HG02884 (cell line): ENCODE measurements at regions not wholly inside any gene's neighbourhood (a gene's known extent, or its start where the extent isn't known, plus 50 kb on each side); places are given as distances from the start of the nearest gene placed in this dataset.
A peak's percentile ranks its signal among the peaks of the same experiment; 100 is the strongest.
"Not testable (repeated sequence)": the region's sequence is repeated elsewhere in the genome, so short reads cannot be mapped to it uniquely, and the experiment has no call there.

ENCODE experiments used
- ATAC-seq: cut with Tn5 transposase; IDR thresholded peaks from one replicate; pipeline ENCODE4 v1.9.1; 2021; ENCODE audit warnings: mild to moderate bottlenecking, moderate library complexity; ENCODE audit not compliant: unreplicated experiment

DNA sequence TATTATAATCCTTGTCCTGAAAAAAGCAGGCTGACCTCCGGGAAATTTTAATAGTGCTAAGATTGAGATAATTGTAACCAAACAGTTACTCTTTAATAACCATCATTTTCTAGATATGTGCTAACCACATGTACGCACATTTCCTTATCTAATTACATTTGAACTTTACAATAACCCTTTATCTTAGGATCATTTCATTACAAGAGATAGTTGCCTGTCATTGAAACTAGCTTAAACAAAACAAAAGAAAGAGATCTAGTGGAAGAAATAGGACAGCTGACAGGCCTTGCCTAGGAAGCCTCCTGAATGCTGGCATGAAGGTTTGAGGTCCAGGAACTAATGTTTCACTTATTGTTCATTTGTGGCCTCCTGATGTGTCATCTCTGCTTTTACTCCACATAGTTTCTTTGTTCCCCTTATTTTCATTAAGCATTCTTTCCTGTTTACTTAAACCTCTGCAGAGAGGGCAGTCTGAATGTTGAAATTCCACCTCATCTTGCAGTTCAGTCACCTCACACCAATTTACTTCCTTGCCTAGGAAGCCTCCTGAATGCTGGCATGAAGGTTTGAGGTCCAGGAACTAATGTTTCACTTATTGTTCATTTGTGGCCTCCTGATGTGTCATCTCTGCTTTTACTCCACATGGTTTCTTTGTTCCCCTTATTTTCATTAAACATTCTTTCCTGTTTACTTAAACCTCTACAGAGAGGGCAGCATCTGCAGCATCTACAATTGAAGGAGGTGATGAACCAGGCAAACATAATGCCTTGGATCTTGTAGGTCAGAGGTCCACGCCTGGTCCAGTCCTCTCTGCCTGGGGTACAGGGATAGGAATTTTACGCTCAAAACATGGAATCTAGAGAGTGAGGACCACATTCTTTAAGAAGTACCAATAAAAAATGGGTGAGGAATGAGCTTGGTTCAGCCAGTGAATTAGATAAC lies 247.5 kb downstream of the SPATA31A6 start:
- ATAC-seq = not testable (repeated sequence)

DNA sequence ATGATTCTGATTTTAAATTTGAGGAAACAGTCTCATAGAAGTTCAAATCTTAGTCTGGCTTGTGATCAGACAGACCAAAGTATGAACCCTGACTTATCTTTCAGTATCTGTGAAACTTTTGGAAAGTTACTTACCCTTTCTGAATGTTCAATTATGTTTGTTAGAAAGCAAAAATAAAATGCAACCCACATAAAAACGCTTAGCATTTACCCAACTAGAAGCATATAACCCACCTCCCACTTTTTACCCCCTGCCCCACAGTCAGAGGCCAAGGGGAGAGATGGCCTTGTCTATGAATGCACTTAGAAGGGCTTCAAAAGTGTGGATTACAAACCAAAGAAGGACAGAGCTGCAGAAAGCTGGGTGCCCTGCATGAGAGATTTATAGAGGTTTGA lies 248.2 kb downstream of the SPATA31A6 start:
- ATAC-seq = not testable (repeated sequence)

DNA sequence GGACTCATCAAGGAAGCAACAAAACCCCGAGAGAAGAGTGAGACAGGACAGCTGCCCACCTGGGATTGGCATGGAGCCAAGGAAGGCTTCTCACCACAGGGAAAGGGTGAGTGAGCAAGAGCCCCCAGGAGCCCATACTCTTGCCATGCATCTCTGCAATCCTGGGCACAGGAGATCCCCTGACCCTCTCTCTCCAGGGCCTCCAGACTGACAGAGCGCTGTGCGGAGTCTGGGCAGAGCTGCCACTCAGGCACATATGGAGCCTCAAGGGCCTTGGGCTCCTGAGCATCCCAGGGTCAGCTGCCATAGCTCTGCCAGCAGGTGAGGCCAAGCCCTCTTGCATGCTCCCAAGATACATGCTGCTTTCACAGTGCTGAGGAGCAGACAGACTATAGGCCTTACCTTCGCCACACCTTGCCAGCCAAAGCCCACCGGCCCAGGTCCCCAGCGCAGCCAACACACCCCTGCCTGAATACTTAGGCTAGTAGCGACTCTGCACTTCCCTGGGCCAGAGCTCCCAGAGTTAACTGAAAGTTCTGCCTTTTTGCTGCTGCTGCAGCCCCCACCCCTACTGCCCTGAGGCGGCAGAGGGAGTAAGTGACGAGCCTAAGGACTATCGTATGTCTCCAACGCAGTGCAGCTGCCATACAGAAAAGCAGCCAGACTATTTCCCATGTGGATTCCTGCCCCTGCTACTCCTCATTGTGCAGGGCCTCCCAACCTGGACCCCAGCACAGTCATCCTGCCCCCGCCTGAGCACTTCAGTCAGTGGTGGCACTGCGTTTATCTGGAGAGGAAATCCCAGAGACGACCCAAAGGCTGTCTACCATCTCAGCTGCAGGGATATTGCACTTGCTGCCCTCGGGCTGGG lies 251.6 kb downstream of the SPATA31A6 start:
- not testable (repeated sequence) for ATAC-seq

DNA sequence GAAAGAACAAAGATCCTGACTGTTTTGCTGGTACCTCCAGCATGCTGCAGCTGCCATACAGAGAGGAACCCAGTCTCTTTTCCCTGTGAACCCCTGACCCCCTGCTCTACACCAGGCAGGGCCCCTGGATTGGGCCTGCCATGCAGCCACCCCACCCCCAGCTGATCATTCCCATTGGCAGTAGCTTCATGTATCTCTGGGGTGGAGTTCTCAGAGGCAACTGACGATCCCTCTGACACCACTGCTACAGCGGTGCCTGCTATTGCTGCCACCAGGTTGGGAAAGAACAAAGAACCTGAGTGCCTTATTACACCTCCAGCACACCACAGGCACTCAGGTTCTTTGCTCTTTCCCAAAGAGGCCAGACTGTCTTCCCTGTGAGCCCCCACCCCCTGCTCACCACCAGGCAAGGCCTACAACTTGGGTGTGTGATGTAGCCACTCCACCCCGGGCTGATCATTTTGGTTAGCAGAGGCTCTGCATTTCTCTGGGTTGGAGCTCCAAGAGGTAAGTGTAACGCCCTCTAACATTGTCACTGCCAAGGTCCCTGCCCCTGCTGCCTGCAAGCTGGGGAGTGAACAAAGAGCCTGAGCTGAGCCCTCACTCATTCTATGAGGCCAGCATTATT lies 252.4 kb downstream of the SPATA31A6 start:
- ATAC-seq = not testable (repeated sequence)

DNA sequence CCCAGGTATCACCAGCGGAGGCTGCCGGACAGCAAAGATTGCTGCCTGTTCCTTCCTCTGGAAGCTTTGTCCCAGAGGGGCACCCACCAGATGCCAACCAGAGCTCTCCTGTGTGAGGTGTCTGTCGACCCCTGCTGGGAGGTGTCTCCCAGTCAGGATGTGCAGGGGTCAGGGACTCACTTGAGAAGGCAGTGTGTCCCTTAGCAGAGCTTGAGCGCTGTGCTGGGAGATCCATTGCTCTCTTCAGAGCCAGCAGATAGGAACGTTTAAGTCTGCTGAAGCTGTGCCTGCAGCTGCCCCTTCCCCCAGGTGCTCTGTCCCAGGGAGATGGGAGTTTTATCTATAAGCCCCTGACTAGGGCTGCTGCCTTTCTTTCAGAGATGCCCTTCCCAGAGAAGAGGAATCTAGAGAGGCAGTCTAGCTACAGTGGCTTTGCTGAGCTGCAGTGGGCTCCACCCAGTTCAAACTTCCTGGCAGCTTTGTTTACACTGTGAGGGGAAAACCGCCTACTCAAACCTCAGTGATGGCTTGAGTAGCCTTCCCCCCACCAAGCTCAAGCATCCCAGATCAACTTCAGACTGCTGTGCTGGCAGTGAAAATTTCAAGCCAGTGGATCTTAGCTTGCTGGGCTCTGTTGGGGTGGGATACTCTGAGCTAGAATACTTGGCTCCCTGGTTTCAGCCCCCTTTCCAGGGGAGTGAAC lies 253.7 kb downstream of the SPATA31A6 start:
- ATAC-seq = not testable (repeated sequence)

DNA sequence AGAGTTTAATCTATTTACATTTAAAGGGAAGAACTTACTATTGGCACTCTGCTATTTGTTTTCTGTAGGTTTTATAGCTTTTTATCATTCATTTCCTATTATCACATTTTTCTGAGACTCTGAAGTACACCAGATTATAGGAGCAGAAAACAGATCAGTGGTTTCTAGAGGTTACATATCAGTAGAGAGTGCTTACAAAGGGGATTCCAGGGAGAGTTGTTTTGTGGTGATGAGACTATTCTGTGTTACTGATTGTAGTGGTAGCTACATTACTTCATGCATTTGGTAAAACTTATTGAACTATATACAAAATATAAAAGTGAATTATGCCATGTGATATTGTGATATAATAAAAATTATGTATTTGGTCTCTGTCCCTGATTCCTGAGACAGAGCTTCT lies 259.2 kb downstream of the SPATA31A6 start:
- ATAC-seq = not testable (repeated sequence)

DNA sequence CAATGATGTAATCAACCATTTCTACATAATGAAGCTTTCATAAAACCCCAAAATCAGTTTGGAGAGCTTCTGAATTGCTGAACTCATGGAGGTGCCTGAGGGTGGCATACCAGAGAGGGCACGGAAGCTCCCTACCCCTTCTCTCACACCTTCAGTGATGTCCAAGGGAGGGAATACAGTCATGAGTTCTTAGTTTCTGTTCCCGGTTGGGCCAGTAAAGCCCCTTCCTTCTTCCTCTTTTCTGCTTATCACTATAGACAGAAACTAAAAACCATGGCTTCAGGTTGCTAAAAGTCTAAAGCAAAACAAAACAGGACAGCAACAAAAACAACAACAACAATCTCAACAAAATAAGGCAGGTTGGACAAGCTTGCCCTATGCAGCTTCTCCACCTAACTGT lies 260.0 kb downstream of the SPATA31A6 start:
- ATAC-seq = peak; percentile 84

DNA sequence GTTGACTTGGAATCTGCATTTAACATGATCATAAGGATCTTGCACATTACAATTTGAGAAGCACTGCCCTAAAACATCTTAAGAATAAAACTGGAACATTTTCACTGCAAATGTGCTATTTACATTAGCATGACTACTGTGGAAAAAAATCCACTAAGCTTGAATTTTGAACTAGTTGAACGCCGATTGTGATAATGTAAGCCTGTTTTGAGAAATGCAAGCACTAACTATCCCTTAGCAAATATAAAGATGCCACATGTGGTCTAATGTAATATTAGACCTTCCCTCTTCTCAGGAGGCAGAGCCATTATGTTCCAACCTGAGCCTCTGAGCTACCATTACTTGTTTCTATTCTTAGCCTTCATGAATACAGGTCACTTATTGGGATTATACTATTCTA lies 278.0 kb downstream of the SPATA31A6 start:
- ATAC-seq = not testable (repeated sequence)

DNA sequence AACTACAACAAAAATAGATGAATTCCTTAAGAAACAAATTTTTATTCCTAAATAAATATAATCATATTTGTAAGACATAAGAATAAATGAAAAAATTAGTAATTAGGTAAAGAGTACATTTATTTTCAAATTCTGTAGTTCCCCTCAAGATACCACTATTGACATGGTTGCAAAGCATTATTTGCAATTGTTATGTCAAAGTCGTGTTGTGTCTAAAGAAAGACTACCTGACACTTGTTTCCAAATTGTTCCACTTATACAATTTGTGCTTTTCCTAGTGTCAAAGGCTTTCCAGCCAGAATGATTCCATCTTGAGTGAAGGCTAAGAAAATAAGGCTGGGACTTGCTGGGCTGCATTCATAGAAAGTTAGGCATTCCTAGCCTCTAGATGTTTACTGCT lies 278.4 kb downstream of the SPATA31A6 start:
- not testable (repeated sequence) for ATAC-seq

DNA sequence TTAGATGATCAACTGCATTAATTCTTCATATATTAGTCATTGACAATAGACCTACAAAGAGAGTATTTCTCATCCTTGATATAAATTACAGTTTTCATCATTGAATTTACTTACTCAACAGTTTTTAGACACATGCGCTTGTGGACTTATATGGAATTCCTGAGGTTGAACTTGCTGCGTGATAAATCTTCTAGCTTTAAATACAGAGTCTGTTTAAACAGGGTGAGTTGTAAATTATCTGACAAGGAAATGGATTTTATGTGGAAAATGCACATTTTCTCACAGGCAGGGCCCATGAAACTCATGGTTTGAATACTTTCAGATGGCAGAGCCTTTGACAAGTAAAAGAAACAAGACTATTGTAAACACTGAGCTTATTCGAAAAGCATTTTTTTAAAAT lies 280.5 kb downstream of the SPATA31A6 start:
- not testable (repeated sequence) for ATAC-seq

DNA sequence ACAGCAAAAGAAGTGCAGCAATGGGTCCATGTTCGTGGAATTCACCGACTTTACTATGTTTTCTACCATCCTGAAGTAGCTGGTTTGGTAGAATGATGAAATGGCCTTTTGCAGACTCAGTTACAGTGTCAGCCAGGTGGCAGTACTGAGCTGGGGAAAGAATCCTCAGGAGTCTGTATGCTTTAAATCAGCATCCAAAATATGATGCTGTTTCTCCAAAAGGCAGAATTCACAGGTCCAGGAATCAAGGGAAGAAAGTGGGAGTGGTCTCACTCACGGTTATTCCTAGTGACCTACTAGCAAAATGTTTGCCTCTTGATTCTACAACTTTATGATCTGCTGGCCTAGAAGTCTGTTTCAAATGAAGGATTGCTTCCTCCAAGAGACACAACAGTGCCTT lies 287.1 kb downstream of the SPATA31A6 start:
- not testable (repeated sequence) for ATAC-seq

DNA sequence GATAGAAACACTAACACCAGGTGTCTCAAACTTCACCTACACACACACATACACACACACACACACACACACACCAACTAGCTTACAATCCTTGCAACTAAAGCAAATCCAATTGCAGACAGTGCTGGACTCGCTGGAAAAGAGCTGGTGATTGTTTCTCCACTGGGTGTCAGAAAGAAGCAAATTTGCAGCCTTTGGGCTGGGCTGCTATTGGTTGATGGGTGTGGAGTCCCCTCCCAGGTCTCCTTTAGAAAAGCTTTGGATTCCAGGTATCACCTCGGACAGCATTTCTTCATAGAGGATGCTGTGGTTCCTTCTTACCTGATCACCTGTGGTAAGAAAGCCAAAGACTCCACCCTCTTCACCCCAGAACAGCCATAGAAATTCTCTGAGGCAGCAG lies 307.5 kb downstream of the SPATA31A6 start:
- not testable (repeated sequence) for ATAC-seq

DNA sequence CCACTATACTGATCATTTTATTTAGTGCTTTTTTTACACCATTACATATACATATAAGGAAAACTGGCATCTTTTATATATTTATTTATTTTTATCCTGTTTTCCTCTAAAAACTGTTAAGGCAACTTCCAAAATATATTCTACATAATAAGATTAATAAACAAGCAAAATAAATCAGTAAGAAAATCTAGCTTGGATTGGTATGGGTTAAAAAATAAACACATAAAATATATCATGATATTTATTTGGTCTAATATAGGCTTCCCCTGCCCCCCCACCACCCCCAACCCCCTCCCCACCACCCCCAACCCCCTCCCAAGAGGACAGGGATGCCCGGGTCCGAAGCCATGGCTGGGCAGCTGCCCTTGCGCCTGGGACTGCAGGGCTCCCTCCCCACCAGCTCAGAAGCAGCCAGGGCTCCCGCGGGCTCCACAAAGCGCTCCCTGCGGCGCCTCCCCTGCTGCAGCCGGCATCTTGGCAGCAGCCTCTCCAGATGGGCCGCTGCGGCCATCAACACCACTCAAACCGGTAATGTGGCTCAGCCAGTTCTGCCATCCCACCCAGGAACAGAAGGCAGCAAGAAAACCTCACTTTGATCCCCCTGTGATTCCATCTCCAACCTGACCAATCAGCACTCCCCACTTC lies 319.3 kb downstream of the SPATA31A6 start:
- ATAC-seq = not testable (repeated sequence)

DNA sequence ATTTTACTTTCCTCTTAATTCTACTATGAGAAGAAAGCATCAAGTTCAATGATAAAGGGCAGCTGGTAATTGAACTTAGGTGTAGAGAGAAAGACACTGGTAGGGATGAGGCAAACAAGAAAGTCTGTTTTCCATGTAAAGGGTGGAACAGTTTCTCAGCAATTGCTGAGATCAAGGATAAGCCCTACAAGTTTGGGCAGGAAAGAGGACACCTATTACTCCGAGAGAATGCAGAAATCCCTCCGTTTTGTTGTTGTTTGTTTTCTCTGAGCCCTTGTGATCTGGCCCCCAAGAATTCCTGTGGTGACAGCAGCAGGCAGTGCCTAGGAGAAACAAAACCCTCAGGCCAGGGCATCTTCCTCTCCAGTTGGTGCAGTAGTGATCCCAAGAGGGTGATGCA lies 324.7 kb downstream of the SPATA31A6 start:
- not testable (repeated sequence) for ATAC-seq

DNA sequence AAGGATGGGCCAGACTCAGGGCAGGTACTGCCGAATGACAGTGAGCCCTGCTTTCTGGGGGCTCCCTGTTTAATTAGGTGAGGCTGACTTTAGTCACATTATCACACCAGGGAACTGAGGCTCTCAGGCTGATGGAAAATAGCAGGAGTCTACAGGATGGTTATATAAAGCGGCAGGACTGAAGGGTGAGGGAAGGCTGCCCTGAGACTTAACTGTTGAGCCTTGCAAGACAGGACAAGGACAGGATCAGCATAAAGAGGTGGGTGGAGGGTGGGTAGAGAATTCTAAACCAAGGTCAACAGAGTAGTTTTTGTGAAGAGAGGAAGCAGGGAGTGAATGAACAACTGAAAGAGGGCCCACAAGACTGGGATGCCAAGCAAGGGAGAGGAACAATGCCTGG lies 330.1 kb downstream of the SPATA31A6 start:
- ATAC-seq = not testable (repeated sequence)

DNA sequence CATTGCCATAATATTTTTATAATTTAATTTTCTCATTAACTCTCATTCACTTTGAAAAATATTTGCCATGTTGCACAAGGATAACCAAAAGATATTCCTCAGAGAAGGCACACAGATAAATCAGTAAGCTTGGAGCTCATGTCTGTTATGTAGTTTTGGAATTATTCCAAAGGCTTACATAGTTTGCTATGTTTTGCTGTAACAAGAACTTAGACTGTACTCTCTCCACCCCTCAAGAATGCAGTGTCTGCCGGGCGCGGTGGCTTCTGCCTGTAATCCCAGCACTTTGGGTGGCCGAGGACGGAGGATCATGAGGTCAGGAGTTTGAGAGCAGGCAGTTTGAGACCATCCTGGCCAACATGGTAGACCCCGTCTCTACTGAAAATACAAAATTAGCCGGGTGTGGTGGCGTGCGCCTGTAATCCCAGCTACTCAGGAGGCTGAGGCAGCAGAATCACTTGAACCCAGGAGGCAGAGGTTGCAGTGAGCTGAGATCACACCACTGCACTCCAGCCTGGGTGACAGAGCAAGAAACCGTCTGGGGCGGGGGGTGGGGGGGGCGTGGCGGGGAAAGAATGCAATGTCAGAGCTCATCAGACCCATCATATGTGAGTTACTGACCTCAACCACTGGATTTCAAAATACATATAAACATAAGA lies 351.0 kb downstream of the SPATA31A6 start:
- ATAC-seq = not testable (repeated sequence)

DNA sequence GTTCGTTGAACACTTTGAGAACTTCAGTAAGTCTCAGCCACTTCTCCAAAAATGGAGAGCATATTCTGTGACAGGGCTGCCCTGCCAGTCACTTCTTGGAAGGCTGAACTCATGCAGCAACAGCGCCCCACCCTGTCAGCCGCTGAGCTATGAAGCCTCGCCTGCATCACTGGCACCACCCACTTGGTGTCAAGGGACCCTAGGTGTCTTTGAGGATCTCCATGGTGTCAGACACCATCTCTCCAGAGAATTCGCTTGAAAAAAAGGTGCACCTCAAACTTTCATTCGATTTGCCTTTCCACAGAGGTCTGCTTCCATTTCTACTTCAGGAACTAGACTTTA lies 351.5 kb downstream of the SPATA31A6 start:
- peak; percentile 89 for ATAC-seq

DNA sequence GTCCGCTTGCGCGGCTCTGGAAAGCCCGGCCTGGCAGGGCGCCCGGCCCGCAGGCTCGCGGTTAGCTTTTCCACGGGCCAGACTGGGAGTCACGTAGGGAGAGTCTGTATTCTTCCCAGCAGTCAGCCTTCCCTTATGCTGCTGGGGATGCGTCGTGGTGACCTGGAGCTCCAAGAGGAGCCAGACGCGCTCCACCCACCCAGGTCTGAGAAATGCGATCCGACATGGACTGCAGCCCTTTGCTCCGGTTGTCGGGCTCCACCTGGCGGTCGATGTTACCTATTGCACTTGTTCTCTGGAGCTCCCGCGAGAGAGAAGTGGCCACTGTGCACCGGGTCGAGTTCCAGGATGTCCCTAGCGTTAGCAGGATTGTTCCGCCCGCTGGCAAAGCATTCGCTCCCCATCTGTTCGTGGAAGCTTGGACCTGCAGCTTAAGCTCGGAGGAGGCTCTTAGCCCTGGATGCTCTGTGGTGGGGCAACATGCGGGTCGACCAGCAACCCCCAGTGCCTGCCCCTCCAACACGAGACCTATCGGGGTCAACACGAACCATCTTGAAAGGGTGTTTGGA lies 367.4 kb downstream of the SPATA31A6 start:
- peak; percentile 84 for ATAC-seq

DNA sequence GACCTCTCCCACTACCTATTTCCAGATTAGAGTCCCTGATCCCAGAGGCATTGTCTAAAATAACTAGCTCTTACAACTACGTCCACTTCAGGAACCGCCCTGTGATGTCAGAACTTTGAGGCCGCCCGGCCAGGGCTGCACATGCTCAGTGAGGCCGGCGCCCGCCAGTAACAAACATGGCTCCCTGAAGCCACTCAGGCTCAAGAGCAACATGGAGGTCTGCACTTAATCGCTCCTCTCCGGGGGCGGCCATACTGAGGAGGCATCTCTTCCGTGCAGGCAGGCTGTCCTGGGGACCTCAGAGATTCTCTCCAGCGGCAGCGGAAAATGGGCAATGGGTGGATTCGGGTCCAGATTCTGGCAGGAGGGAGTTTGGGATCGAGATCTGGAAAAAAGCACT lies 385.1 kb downstream of the SPATA31A6 start:
- ATAC-seq = not testable (repeated sequence)
